ENCODE measurements at regions not wholly inside any gene's neighbourhood (a gene's known extent, or its start where the extent isn't known, plus 50 kb on each side); places are given as distances from the start of the nearest gene placed in this dataset.

DNA sequence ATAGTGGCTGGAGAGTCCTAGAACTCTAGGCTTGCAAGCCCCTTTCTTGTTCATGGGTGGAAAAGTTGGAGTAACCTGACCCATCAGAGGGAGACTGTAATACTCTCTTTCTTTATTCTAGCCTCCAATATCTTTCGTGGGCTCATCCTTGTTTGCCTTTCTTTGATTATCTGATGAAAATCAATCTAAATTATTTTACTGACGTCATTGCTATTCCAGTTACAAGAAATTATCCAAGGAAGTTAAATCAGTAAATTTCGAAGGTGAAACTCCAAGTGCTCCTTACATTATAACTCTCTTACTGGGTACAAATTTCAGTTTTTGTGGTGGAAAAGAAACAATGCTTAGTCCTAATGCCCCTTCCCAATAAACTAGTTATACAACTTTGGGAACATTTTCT lies 412.9 kb downstream of the IDS start:
- Mint-ChIP-seq H3K36me3 (no peaks in the 10 kb centered on the region), H3K4me3 (no peak overlapping the region), H3K27ac (no peak overlapping the region), H3K9me3 (no peaks in the 10 kb centered on the region), H3K27me3 (ENCODE audit: low read depth in 3 of 3) (peaks cover 0 to 2% (median 1%) of the 10 kb centered on the region in 3 donors), H3K4me1 (no peaks in the 10 kb centered on the region)
- DNase-seq: no peak

DNA sequence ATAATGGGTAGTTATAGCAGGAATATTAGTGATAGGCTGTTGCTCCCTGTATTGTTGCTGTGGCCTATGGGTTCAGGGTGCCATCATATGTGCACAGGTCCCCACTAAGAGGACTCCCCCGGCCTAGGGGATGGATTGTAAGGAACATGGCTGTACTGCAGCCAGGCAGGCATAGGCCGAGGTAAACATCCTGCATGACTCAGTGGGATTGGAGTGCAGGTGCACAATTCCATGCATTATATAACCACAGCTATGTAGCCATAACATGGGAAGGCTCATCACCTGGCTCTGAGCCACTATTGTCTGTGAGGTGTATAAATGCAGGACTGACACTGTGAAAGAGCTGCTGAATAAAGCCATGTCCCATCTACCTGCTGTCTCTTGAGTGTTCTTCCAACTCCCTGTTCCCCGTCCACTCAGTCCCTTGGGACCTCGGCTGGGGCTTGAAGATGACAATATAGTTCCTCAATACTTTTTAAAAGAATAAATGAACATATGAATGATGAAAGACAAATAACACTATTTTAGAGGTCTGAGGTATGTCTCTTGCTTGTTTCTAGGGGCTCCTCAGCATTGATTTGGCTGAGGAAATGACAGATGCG lies 425.2 kb downstream of the IDS start:
- Mint-ChIP-seq H3K4me1 (peaks cover 0 to under 1% of the 10 kb centered on the region in 2 donors), H3K36me3 (no peaks in the 10 kb centered on the region), H3K9me3 (peaks cover 0 to 3% (median 0%) of the 10 kb centered on the region in 6 donors), H3K4me3 (no peak overlapping the region), H3K27ac (no peak overlapping the region), H3K27me3 (ENCODE audit: low read depth in 3 of 3) (peaks cover 1 to 11% (median 2%) of the 10 kb centered on the region in 3 donors)
- DNase-seq: no peak

DNA sequence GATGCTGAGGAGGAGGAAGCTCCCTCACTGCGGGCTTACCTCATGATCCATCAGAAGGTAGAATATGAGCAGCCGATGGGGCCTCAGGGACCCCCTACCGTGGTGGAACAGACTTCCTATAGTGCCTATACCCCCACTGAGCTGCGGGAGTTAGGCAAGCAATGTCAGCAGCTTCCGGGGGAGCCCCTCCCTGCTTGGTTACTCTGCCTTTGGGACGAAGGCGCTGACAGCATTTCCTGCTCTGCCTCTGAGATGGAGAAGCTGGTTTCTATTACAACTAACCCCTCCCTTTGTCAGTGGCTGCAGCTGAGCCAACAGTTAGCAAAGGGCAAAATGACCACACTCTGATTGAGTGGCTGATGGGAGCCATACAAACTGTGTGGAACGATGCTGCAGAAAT lies 430.7 kb downstream of the IDS start:
- H3K36me3 Mint-ChIP-seq: no peaks in the 10 kb centered on the region
- no peak overlapping the region for H3K4me3 Mint-ChIP-seq
- peaks cover 0 to 5% of the 10 kb centered on the region in 2 donors for H3K4me1 Mint-ChIP-seq
- H3K9me3 Mint-ChIP-seq: no peaks in the 10 kb centered on the region
- DNase-seq: no peak
- H3K27me3 Mint-ChIP-seq (ENCODE audit: low read depth in 3 of 3): peaks cover 0 to 6% (median 1%) of the 10 kb centered on the region in 3 donors
- no peak overlapping the region for H3K27ac Mint-ChIP-seq

DNA sequence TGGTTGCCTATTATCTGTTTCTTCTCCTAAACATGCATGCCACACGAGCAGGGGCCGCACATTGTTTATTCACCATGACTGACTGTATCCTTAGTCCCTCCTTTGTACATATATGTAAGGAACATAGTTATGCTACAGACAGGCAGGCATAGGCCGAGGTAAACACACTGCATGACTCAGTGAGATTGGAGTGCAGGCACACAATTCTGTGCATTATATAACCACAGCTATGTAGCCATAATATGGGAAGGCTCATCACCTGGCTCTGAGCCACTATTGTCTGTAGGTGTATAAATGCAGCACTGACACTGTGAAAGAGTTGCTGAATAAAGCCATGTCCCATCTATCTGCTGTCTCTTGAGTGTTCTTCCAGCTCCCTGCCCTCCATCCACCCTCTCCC lies 431.6 kb downstream of the IDS start:
- Mint-ChIP-seq H3K9me3 (no peaks in the 10 kb centered on the region), H3K36me3 (no peaks in the 10 kb centered on the region), H3K4me3 (no peak overlapping the region), H3K27ac (no peak overlapping the region), H3K4me1 (peaks cover 0 to 5% of the 10 kb centered on the region in 2 donors), H3K27me3 (ENCODE audit: low read depth in 3 of 3) (peaks cover 0 to 6% (median 1%) of the 10 kb centered on the region in 3 donors)
- DNase-seq: no peak

DNA sequence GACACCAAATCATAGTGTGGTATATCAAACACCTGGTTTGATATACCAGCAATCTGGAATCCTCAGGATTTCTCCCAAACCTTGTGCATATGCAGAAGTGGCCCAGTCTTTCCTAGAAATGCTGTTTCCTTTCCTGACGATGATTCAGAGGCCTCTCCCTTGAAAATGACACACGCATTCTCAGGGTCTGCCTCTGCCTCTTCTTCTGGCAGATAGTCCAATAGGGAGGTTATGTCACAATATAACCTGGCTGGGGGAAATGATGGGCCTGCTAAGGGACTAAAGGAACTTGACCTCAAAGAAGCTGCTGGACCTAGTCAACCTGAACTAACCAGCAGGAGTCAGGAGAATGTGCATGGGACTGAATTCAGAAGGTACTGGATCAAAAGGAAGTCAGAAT lies 435.2 kb downstream of the IDS start:
- H3K4me1 Mint-ChIP-seq: peaks cover 0 to 5% of the 10 kb centered on the region in 2 donors

DNA sequence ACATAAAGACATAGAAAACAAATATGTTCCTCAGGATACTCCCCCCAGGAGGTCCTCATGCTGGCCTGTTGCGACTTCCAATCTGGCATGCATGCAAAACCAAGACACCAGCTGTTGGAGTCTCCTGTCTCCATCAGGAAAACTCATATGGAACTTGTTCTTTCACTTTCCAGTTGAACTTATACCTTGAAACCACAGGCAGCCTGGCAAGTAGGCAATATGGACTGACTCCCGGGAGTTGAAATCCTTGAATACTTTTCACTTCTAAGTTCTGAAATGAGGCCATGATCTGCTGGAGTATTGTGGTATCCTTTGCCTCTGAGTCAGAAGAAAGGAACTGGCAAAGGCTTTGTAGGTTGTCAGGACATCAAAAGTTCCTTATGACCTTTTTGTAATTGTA lies 444.2 kb downstream of the IDS start:
- Mint-ChIP-seq H3K36me3 (no peaks in the 10 kb centered on the region), H3K4me1 (no peaks in the 10 kb centered on the region), H3K4me3 (no peak overlapping the region), H3K27me3 (ENCODE audit: low read depth in 3 of 3) (peaks cover 0 to 4% (median 0%) of the 10 kb centered on the region in 3 donors), H3K9me3 (peaks cover 0 to 2% (median 0%) of the 10 kb centered on the region in 6 donors), H3K27ac (no peak overlapping the region)
- no peak for DNase-seq

More for the DNA sequence above, 435.2 kb downstream of the IDS start:
- no peak for DNase-seq
- Mint-ChIP-seq H3K4me3 (no peak overlapping the region), H3K36me3 (no peaks in the 10 kb centered on the region), H3K9me3 (peaks cover 0 to 2% (median 0%) of the 10 kb centered on the region in 6 donors), H3K27ac (no peak overlapping the region), H3K27me3 (ENCODE audit: low read depth in 3 of 3) (peaks cover 0 to 3% (median 1%) of the 10 kb centered on the region in 3 donors)

All from immature natural killer cell (primary cell).